ENCODE measurements at regions not wholly inside any gene's neighbourhood (a gene's known extent, or its start where the extent isn't known, plus 50 kb on each side); places are given as distances from the start of the nearest gene placed in this dataset.

DNA sequence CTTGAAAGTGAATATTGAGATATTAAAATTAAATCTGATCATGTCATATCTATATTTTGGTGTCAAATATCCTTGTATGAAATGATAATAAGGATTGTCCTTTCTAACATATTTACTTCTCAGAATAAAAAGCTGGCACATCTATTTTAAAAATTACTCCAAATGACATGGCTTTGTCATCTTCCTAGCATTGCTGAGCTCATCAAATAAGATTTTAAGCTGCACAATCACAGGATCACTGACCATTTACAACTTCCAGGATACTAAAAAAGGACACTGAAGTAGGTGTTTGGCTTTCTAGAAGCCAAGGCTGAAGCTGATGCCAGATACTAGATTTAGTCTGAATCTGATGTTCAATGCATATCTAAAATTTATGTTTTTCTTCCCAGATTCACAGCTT is 351.1 kb downstream of the BMP4 start:
- no peak overlapping the region for H2AK5ac ChIP-seq (ENCODE audit: low read depth, low read length)
- H3K14ac ChIP-seq (ENCODE audit: insufficient read length): no peak overlapping the region
- DNase-seq (ENCODE audit: low read depth in 1 of 2, low spot score in 2 of 2): no peak
- H3K4me2 ChIP-seq (ENCODE audit: insufficient read depth in 1 of 2, low read depth in 2 of 2, low read length in 2 of 2): no peak overlapping the region
- no peaks in the 10 kb centered on the region; a peak in 1 of 7 replicates for H3K4me1 ChIP-seq (replicated peaks in 1 of 4; ENCODE audit: control insufficient read depth in 3 of 4, insufficient read depth in 4 of 4, low read length in 3 of 4)
- H4K8ac ChIP-seq (ENCODE audit: extremely low read depth, insufficient read depth, low read length): no peak overlapping the region
- H2AFZ ChIP-seq (ENCODE audit: low read length): no peak overlapping the region
- no peaks in the 10 kb centered on the region for H3K36me3 ChIP-seq (ENCODE audit: control insufficient read depth in 2 of 4, insufficient read depth in 4 of 4, low read length in 3 of 4)
- H3K23me2 ChIP-seq (ENCODE audit: low read depth, low read length): no peaks in the 10 kb centered on the region
- POLR2A ChIA-PET (ENCODE audit: partially characterized antibody): no interaction called here
- no peak overlapping the region for H2BK20ac ChIP-seq (ENCODE audit: low read length)
- no peak overlapping the region for H3K18ac ChIP-seq (ENCODE audit: extremely low read depth, low read length)
- H2BK15ac ChIP-seq (ENCODE audit: low read length): no peak overlapping the region
- no peak overlapping the region for H3K27ac ChIP-seq (ENCODE audit: low read depth, low read length)
- no peaks in the 10 kb centered on the region for H3K9me3 ChIP-seq (ENCODE audit: insufficient read depth in 2 of 2, low read depth in 1 of 2, low read length in 1 of 2)
- no peak overlapping the region for H3K23ac ChIP-seq (ENCODE audit: insufficient read length)
- FAIRE-seq: no peak
- no peak overlapping the region for H2BK120ac ChIP-seq (replicated peaks; ENCODE audit: low read depth, low read length)
- H2BK12ac ChIP-seq (ENCODE audit: low read depth, low read length): no peak overlapping the region
- H4K20me1 ChIP-seq (replicated peaks in 1 of 2; ENCODE audit: control insufficient read depth in 1 of 2, insufficient read depth in 2 of 2, low read length in 2 of 2): no peaks in the 10 kb centered on the region
- no peak overlapping the region for H4K91ac ChIP-seq (replicated peaks; ENCODE audit: insufficient read length, low read length)
- H3K56ac ChIP-seq (replicated peaks; ENCODE audit: insufficient read length, low read depth, low read length): no peak overlapping the region
- H3K27me3 ChIP-seq (replicated peaks in 1 of 4; ENCODE audit: control insufficient read depth in 3 of 4, extremely low read depth in 1 of 4, insufficient read depth in 3 of 4, low read length in 3 of 4): no peaks in the 10 kb centered on the region
- CTCF ChIA-PET (ENCODE audit: partially characterized antibody): interaction anchor here (0.9 to 1.4 kb wide), 3 partner anchors 33 to 786 kb away, joined by 3 to 4 read pairs (median 3); no protein-coding TSS in a partner anchor
- H3K79me1 ChIP-seq (ENCODE audit: low read depth, low read length): no peaks in the 10 kb centered on the region
- no peak overlapping the region for H3K4me3 ChIP-seq (ENCODE audit: extremely low read depth in 1 of 4, insufficient read depth in 2 of 4, low read depth in 3 of 4, low read length in 4 of 4)
- no peak overlapping the region for H2BK5ac ChIP-seq (ENCODE audit: low read depth, low read length)
- H3K79me2 ChIP-seq (ENCODE audit: control insufficient read depth in 1 of 2, insufficient read depth in 2 of 2, low read length in 2 of 2): no peaks in the 10 kb centered on the region
- H3K9ac ChIP-seq (replicated peaks in 1 of 4; ENCODE audit: extremely low read depth in 1 of 4, low read depth in 3 of 4, low read length in 3 of 4): no peak overlapping the region
- H4K5ac ChIP-seq (ENCODE audit: insufficient read length, low read depth, low read length): no peak overlapping the region
- no peak overlapping the region for H3K4ac ChIP-seq (replicated peaks; ENCODE audit: insufficient read length, low read depth, low read length)
- no peak for TF ChIP-seq SIX5 (IDR thresholded peaks at IDR 0.05; ENCODE audit: low read depth, low read length)
- TF ChIP-seq SP1 (IDR thresholded peaks at IDR 0.05; ENCODE audit: low read depth, low read length): no peak
- no peak for TF ChIP-seq SIN3A (conservative IDR thresholded peaks at IDR 0.05 in 1 of 2, IDR thresholded peaks at IDR 0.05 in 1 of 2; ENCODE audit: low read depth in 1 of 2, low read length in 2 of 2)
- no peak for TF ChIP-seq RFX5 (IDR thresholded peaks at IDR 0.05; ENCODE audit: borderline replicate concordance, low read depth, low read length)
- TF ChIP-seq MAFK (IDR thresholded peaks at IDR 0.05; ENCODE audit: low read depth, low read length): no peak
- TF ChIP-seq CHD1 (IDR thresholded peaks at IDR 0.05; ENCODE audit: low read depth, low read length): no peak
- TF ChIP-seq POLR2A (IDR thresholded peaks at IDR 0.05; ENCODE audit: control extremely low read depth in 1 of 2, low read depth in 2 of 2, low read length in 2 of 2): no peak
- TF ChIP-seq JUN (IDR thresholded peaks at IDR 0.05; ENCODE audit: low read depth, low read length): no peak
- no peak for TF ChIP-seq POLR2AphosphoS5 (IDR thresholded peaks at IDR 0.05; ENCODE audit: low read depth, low read length)
- TF ChIP-seq, protein P1, sequence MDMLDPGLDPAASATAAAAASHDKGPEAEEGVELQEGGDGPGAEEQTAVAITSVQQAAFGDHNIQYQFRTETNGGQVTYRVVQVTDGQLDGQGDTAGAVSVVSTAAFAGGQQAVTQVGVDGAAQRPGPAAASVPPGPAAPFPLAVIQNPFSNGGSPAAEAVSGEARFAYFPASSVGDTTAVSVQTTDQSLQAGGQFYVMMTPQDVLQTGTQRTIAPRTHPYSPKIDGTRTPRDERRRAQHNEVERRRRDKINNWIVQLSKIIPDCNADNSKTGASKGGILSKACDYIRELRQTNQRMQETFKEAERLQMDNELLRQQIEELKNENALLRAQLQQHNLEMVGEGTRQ (IDR thresholded peaks at IDR 0.05; ENCODE audit: low read length): no peak
- no peak for TF ChIP-seq SAP30 (IDR thresholded peaks at IDR 0.05; ENCODE audit: insufficient read depth, insufficient replicate concordance, low read length)

Data from H1 (cell line).